ENCODE measurements at regions not wholly inside any gene's neighbourhood (a gene's known extent, or its start where the extent isn't known, plus 50 kb on each side); places are given as distances from the start of the nearest gene placed in this dataset.

- no peak overlapping the region for H3K27ac ChIP-seq (ENCODE audit: low read depth, low read length)
- no peak overlapping the region for H3K4me3 ChIP-seq (ENCODE audit: low read length in 3 of 3)
- H3K9me3 ChIP-seq (ENCODE audit: control insufficient read depth in 3 of 3, low read length in 3 of 3): no peaks in the 10 kb centered on the region
- H3K36me3 ChIP-seq (ENCODE audit: control insufficient read depth in 3 of 3, insufficient read depth in 3 of 3, low read length in 3 of 3): no peaks in the 10 kb centered on the region
- H3K4me1 ChIP-seq (ENCODE audit: control insufficient read depth in 3 of 3, insufficient read depth in 3 of 3, low read length in 3 of 3): peaks cover 8 to 12% (median 11%) of the 10 kb centered on the region in 3 donors
- H3K9ac ChIP-seq (ENCODE audit: low read depth in 1 of 3, low read length in 3 of 3): no peak overlapping the region
- no peaks in the 10 kb centered on the region for H3K27me3 ChIP-seq (ENCODE audit: control insufficient read depth in 3 of 3, insufficient read depth in 3 of 3, low read length in 3 of 3)
These were observed 113.3 kb upstream of the SERP2 start for GRCh38 chr13:44260336-44260735.

GRCh38 chr13:44263751-44264620 is 109.6 kb upstream of the SERP2 start:
- Histone ChIP-seq H3K9ac (ENCODE audit: low read depth in 1 of 3, low read length in 3 of 3) (no peak overlapping the region), H3K4me1 (ENCODE audit: control insufficient read depth in 3 of 3, insufficient read depth in 3 of 3, low read length in 3 of 3) (peaks cover 8 to 12% (median 9%) of the 10 kb centered on the region in 3 donors), H3K27ac (ENCODE audit: low read depth, low read length) (no peak overlapping the region), H3K9me3 (ENCODE audit: control insufficient read depth in 3 of 3, low read length in 3 of 3) (no peaks in the 10 kb centered on the region), H3K4me3 (ENCODE audit: low read length in 3 of 3) (no peak overlapping the region), H3K36me3 (ENCODE audit: control insufficient read depth in 3 of 3, insufficient read depth in 3 of 3, low read length in 3 of 3) (no peaks in the 10 kb centered on the region), H3K27me3 (ENCODE audit: control insufficient read depth in 3 of 3, insufficient read depth in 3 of 3, low read length in 3 of 3) (no peaks in the 10 kb centered on the region)

- H3K27ac ChIP-seq (ENCODE audit: low read depth, low read length): no peak overlapping the region
- H3K9me3 ChIP-seq (ENCODE audit: control insufficient read depth in 3 of 3, low read length in 3 of 3): no peaks in the 10 kb centered on the region
- no peak overlapping the region for H3K9ac ChIP-seq (ENCODE audit: low read depth in 1 of 3, low read length in 3 of 3)
- H3K4me3 ChIP-seq (ENCODE audit: low read length in 3 of 3): no peak overlapping the region
- no peaks in the 10 kb centered on the region for H3K27me3 ChIP-seq (ENCODE audit: control insufficient read depth in 3 of 3, insufficient read depth in 3 of 3, low read length in 3 of 3)
- peaks cover 9 to 13% (median 11%) of the 10 kb centered on the region in 3 donors for H3K4me1 ChIP-seq (ENCODE audit: control insufficient read depth in 3 of 3, insufficient read depth in 3 of 3, low read length in 3 of 3)
- no peaks in the 10 kb centered on the region for H3K36me3 ChIP-seq (ENCODE audit: control insufficient read depth in 3 of 3, insufficient read depth in 3 of 3, low read length in 3 of 3)
These were observed 107.3 kb upstream of the SERP2 start for GRCh38 chr13:44266305-44266704.

DNA sequence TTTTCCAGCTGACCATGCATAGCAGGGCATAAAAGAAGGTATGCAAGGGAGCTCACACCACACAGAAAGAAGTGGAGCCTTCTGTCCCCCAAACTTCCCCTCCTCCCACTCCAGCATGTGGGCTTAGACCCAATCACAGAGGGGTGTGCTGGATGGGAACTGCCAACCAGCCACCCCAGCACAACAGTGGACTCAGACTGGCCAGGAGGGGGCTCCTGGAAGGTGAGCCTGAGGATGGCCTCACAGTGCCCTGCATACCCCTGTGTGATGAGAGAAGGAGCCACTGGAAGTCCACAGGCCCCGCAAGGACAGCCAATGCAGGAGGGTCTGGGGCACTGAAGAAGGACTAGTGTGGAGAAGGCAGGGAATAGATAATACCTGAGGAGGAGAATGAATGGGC is 106.9 kb upstream of the SERP2 start:
- Histone ChIP-seq H3K9me3 (ENCODE audit: control insufficient read depth in 3 of 3, low read length in 3 of 3) (no peaks in the 10 kb centered on the region), H3K27me3 (ENCODE audit: control insufficient read depth in 3 of 3, insufficient read depth in 3 of 3, low read length in 3 of 3) (no peaks in the 10 kb centered on the region), H3K4me1 (ENCODE audit: control insufficient read depth in 3 of 3, insufficient read depth in 3 of 3, low read length in 3 of 3) (peaks cover 14 to 18% (median 16%) of the 10 kb centered on the region in 3 donors), H3K4me3 (ENCODE audit: low read length in 3 of 3) (no peak overlapping the region), H3K27ac (ENCODE audit: low read depth, low read length) (no peak overlapping the region), H3K9ac (ENCODE audit: low read depth in 1 of 3, low read length in 3 of 3) (no peak overlapping the region), H3K36me3 (ENCODE audit: control insufficient read depth in 3 of 3, insufficient read depth in 3 of 3, low read length in 3 of 3) (no peaks in the 10 kb centered on the region)

DNA sequence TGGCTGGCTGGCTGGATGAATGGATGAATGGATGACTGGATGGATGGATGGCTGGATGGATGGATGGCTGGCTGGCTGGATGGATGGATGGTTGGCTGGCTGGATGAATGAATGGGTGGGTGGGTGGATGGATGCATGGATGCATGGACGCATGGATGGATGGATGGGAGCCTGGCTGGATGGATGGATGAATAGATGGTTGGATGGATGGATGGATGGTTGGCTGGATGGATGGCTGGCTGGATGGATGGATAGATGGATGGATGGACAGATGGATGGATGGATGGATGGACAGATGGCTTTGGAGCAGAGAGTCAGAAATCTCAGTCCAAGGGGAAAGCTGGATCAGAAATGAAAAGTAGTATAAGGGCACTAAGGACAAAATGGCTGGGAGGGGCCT is 106.4 kb upstream of the SERP2 start:
- H3K27me3 ChIP-seq (ENCODE audit: control insufficient read depth in 3 of 3, insufficient read depth in 3 of 3, low read length in 3 of 3): no peaks in the 10 kb centered on the region
- no peaks in the 10 kb centered on the region for H3K36me3 ChIP-seq (ENCODE audit: control insufficient read depth in 3 of 3, insufficient read depth in 3 of 3, low read length in 3 of 3)
- no peak overlapping the region for H3K4me3 ChIP-seq (ENCODE audit: low read length in 3 of 3)
- no peak overlapping the region for H3K27ac ChIP-seq (ENCODE audit: low read depth, low read length)
- no peaks in the 10 kb centered on the region for H3K9me3 ChIP-seq (ENCODE audit: control insufficient read depth in 3 of 3, low read length in 3 of 3)
- peaks cover 18 to 22% (median 20%) of the 10 kb centered on the region in 3 donors for H3K4me1 ChIP-seq (ENCODE audit: control insufficient read depth in 3 of 3, insufficient read depth in 3 of 3, low read length in 3 of 3)
- no peak overlapping the region for H3K9ac ChIP-seq (ENCODE audit: low read depth in 1 of 3, low read length in 3 of 3)

GRCh38 chr13:44267980-44268379 is 105.6 kb upstream of the SERP2 start:
- no peak overlapping the region for H3K9ac ChIP-seq (ENCODE audit: low read depth in 1 of 3, low read length in 3 of 3)
- no peak overlapping the region for H3K27ac ChIP-seq (ENCODE audit: low read depth, low read length)
- no peak overlapping the region for H3K4me3 ChIP-seq (ENCODE audit: low read length in 3 of 3)
- H3K36me3 ChIP-seq (ENCODE audit: control insufficient read depth in 3 of 3, insufficient read depth in 3 of 3, low read length in 3 of 3): no peaks in the 10 kb centered on the region
- H3K9me3 ChIP-seq (ENCODE audit: control insufficient read depth in 3 of 3, low read length in 3 of 3): no peaks in the 10 kb centered on the region
- H3K27me3 ChIP-seq (ENCODE audit: control insufficient read depth in 3 of 3, insufficient read depth in 3 of 3, low read length in 3 of 3): no peaks in the 10 kb centered on the region
- peaks cover 26 to 30% (median 26%) of the 10 kb centered on the region in 3 donors for H3K4me1 ChIP-seq (ENCODE audit: control insufficient read depth in 3 of 3, insufficient read depth in 3 of 3, low read length in 3 of 3)

GRCh38 chr13:44268980-44269379 is 104.6 kb upstream of the SERP2 start:
- no peak overlapping the region for H3K9ac ChIP-seq (ENCODE audit: low read depth in 1 of 3, low read length in 3 of 3)
- H3K27me3 ChIP-seq (ENCODE audit: control insufficient read depth in 3 of 3, insufficient read depth in 3 of 3, low read length in 3 of 3): no peaks in the 10 kb centered on the region
- H3K9me3 ChIP-seq (ENCODE audit: control insufficient read depth in 3 of 3, low read length in 3 of 3): no peaks in the 10 kb centered on the region
- peaks cover 28 to 39% (median 28%) of the 10 kb centered on the region in 3 donors for H3K4me1 ChIP-seq (ENCODE audit: control insufficient read depth in 3 of 3, insufficient read depth in 3 of 3, low read length in 3 of 3)
- H3K4me3 ChIP-seq (ENCODE audit: low read length in 3 of 3): no peak overlapping the region
- peak overlapping the region; percentile 2 for H3K27ac ChIP-seq (ENCODE audit: low read depth, low read length)
- H3K36me3 ChIP-seq (ENCODE audit: control insufficient read depth in 3 of 3, insufficient read depth in 3 of 3, low read length in 3 of 3): no peaks in the 10 kb centered on the region

DNA sequence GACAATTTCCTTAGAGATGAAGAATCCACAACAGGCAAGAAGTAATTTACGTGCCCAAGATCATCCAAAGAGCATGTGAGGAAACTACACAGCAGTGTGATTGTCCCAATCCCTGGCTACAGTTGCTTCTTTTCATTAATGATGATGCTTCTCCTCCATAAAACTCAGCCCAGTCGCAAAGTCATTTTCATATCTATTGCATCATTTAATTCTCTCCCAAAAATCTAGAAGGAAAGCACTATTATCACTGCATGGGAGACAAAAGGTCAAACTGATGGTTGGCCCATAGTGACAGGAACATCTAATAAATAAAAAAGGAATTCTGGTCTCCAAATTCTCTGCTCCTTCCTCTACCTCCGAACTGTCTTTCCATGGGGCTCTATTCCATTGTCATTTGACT is 103.5 kb upstream of the SERP2 start:
- Histone ChIP-seq H3K9ac (ENCODE audit: low read depth in 1 of 3, low read length in 3 of 3) (no peak overlapping the region), H3K36me3 (ENCODE audit: control insufficient read depth in 3 of 3, insufficient read depth in 3 of 3, low read length in 3 of 3) (no peaks in the 10 kb centered on the region), H3K9me3 (ENCODE audit: control insufficient read depth in 3 of 3, low read length in 3 of 3) (no peaks in the 10 kb centered on the region), H3K4me3 (ENCODE audit: low read length in 3 of 3) (no peak overlapping the region), H3K4me1 (ENCODE audit: control insufficient read depth in 3 of 3, insufficient read depth in 3 of 3, low read length in 3 of 3) (peaks cover 32 to 49% (median 36%) of the 10 kb centered on the region in 3 donors), H3K27ac (ENCODE audit: low read depth, low read length) (peak overlapping the region; percentile 87), H3K27me3 (ENCODE audit: control insufficient read depth in 3 of 3, insufficient read depth in 3 of 3, low read length in 3 of 3) (no peaks in the 10 kb centered on the region)

GRCh38 chr13:44271031-44271455 is 102.6 kb upstream of the SERP2 start:
- Histone ChIP-seq H3K27me3 (ENCODE audit: control insufficient read depth in 3 of 3, insufficient read depth in 3 of 3, low read length in 3 of 3) (no peaks in the 10 kb centered on the region), H3K4me1 (ENCODE audit: control insufficient read depth in 3 of 3, insufficient read depth in 3 of 3, low read length in 3 of 3) (peaks cover 32 to 49% (median 36%) of the 10 kb centered on the region in 3 donors), H3K9ac (ENCODE audit: low read depth in 1 of 3, low read length in 3 of 3) (peak overlapping the region; percentile 1 to 70 (median 47)), H3K4me3 (ENCODE audit: low read length in 3 of 3) (peak overlapping the region; percentile 0 to 53 (median 46)), H3K27ac (ENCODE audit: low read depth, low read length) (peak overlapping the region; percentile 87), H3K36me3 (ENCODE audit: control insufficient read depth in 3 of 3, insufficient read depth in 3 of 3, low read length in 3 of 3) (no peaks in the 10 kb centered on the region), H3K9me3 (ENCODE audit: control insufficient read depth in 3 of 3, low read length in 3 of 3) (no peaks in the 10 kb centered on the region)

DNA sequence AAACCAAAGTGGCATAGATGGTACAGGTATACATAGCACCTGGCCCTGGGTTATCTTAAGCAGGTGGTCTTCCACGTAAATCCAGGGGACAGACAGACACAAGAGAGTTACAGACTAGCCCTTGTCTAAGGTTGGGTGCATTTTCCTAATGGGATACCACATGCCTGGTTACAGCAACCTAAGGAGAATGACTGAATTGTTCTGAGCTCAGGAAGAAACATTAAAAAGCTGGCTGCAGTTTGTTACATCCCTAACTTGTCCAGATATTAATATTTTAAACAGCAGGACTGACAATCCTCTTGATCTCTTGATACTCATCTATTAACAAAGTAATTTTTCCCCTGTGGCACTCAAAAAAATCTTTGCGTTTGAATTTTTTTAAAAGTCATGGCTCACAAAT is 102.2 kb upstream of the SERP2 start:
- Histone ChIP-seq H3K27ac (ENCODE audit: low read depth, low read length) (peak overlapping the region; percentile 87), H3K4me1 (ENCODE audit: control insufficient read depth in 3 of 3, insufficient read depth in 3 of 3, low read length in 3 of 3) (peaks cover 32 to 49% (median 36%) of the 10 kb centered on the region in 3 donors), H3K4me3 (ENCODE audit: low read length in 3 of 3) (peak overlapping the region; percentile 0 to 53 (median 46)), H3K9me3 (ENCODE audit: control insufficient read depth in 3 of 3, low read length in 3 of 3) (no peaks in the 10 kb centered on the region), H3K27me3 (ENCODE audit: control insufficient read depth in 3 of 3, insufficient read depth in 3 of 3, low read length in 3 of 3) (no peaks in the 10 kb centered on the region), H3K36me3 (ENCODE audit: control insufficient read depth in 3 of 3, insufficient read depth in 3 of 3, low read length in 3 of 3) (no peaks in the 10 kb centered on the region), H3K9ac (ENCODE audit: low read depth in 1 of 3, low read length in 3 of 3) (peak overlapping the region; percentile 1 to 70 (median 47))
